SKM-1 (cell line): ENCODE measurements at regions not wholly inside any gene's neighbourhood (a gene's known extent, or its start where the extent isn't known, plus 50 kb on each side); places are given as distances from the start of the nearest gene placed in this dataset.

Experiments used
- DNase-seq: peaks from one replicate; lab custom pipeline; 2025; ENCODE audit not compliant: unreplicated experiment; lab: John Stamatoyannopoulos, UW

DNA sequence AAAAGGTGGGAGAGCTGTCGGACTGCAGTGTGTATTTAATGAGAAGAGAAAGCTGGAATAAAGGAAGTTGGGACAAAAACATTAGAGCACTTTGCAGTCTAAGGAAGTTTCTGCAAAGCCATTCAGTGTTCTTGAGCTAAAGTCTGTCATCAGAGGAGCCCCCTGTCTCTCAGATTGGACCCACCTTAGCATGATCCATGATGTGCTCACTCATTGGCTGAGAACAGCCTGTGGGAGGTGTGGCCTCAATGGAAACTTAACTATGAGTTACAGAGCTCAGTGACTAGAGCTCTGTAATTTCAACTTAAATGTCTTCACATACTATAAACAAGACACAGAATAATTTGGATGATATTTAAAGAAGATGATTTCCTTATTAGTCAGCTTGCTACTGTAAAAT, 437.0 kb downstream of the BTBD3 start:
- no peak for DNase-seq

DNA sequence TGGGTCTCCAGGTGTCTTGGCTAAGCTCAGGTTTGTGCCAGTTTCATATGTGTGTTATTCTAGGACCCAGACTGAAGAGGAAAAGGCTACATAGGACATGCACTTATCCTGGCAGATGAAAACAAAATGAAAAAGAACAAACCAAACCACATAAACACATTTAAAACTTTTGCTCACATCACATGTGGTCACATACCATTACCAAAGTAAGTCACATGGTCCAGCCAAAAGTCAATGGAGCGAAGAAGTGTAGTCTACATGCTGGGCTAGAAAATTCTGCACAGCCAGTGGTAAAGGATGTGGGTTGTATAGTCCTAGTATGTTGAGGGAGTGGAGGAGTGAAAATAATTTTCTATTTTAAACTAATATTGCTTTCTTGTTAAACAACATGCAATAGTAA, 437.5 kb downstream of the BTBD3 start:
- no peak for DNase-seq

DNA sequence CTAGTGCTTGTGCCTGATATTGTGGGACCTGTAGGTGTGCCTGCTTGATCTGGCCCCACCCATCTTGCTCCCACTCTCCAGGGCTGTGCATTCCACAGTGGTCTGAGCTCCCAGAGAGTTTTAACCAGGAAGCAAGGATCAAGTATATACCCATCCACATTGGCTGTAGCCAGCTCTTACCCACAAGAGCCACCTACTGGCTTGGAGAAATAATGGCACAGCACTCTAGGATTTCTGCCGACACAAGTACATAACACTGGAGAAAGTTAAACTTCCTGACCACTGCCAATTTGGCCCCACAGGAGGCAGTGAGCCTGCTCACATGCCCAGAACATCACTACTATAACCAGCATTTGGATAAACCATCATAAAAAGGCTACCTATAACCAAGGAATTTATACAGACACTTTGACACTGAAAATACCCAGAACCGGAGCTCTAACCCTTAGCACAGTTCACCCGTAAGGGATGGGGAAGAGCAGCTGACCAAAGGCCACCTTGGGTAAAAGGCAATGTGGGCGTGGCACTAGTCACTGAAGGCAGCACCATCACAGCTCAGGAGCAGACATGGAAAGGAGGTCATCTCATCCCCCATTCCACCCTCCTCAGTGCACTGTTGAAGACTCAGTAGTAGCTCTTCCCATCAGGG, 440.4 kb downstream of the BTBD3 start:
- DNase-seq, result no peak

DNA sequence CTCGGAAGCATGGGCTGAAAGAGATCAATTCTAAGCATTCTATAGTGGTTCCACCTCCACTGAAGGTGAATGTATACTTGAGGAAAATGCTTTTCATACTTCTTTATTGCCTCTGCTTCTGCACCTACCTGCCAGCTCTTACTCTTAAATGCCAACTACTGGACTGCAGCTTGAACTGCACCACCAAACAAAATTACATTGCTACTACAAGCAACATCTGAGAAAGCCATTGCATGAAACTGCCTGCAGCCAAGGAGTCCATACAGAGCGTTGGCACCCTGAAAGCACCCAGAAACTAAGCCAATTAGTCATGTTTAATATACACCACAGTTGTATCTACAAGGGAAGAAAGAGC, 440.9 kb downstream of the BTBD3 start:
- no peak for DNase-seq

DNA sequence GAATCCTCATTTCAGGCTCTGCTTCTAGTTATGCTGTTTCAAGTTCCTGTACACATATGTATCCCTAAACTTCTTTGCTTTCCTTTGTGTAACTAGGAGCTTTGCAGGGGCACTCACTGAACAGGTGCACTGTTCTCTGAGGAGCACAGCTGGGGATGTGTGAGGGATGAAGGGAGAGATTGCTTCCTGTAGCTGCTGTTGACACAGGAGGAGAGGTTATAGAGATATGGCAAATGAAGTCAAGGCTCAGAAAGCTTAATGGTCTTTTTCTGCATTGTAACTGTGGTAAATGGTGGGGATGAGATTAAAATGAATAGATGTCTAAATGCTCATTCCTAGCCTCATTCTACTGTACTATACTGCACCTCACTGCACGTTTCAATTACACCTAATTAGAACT, 454.3 kb downstream of the BTBD3 start:
- no peak for DNase-seq

DNA sequence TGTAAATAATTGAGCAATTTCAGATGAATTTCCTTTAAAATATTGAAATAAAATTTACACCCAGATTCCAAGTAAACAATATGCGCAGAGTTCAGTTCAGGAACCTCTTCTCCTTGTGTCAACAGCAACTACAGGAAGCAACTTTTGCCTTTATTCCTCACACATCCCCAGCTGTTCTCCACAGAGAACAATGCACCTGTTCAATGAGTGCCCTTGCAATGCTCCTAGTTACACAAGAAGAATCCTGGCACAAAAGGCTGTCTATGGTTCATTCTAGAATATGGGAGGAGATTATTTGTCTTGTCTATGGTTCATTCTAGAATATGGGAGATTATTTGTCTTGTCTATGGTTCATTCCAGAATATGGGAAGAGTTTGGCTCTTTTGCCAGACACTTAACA, 454.9 kb downstream of the BTBD3 start:
- DNase-seq, result no peak

DNA sequence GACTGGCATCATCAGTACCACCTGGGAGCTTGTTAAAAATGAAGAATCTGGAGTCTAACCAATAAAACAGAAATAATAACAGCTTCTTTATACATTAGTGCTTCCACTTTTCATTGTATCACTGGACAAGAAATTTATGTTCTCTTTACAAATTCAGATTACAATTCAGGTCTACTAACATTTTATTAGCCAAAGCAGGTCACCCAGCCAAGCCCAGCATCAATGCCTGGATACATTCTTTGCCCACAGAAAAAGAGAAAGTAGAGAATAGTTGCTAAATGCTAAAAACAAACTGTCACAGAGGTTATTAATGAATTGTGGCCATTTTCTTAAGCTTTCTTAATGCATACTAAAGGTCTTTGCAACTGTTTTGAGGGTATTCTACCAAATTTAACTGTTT, 458.3 kb downstream of the BTBD3 start:
- no peak for DNase-seq

DNA sequence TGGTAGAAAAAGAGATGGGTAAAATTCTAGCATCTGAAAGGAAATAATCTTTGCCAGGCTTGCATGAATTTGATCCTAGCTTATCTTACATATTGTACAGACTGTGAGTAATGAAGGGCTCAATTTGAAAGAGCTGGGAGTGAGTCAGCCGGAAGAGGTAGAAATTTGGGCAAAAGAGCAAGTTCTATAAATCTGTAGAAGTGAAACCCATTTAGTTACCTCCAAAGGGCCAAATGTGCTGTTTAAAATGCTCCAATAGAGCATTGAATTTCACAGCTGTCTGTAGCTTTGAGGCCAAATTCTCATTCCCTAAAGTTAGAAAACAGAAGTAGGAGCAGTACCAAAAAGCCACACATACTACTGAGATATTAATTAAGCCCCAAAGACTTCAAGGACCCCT, 466.1 kb downstream of the BTBD3 start:
- no peak for DNase-seq

DNA sequence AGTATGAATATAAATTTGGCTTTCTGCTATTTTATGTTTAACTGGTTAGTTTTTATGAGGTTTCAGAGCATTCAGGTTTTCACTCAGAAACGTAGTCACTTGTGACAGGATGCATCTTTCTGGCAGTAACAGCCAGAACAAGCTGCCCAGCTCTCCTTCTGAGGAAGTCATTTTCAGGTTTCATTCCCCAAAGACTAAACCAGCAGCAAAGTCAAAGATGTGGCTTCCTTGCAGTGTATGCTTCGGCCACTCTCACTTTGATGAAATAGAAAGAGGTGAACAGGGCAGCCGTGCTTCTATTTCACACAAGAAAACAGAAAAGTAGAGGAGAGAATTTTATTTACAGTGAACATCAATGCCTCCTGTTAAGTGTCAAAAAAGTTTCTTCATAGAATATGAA, 469.1 kb downstream of the BTBD3 start:
- no peak for DNase-seq

DNA sequence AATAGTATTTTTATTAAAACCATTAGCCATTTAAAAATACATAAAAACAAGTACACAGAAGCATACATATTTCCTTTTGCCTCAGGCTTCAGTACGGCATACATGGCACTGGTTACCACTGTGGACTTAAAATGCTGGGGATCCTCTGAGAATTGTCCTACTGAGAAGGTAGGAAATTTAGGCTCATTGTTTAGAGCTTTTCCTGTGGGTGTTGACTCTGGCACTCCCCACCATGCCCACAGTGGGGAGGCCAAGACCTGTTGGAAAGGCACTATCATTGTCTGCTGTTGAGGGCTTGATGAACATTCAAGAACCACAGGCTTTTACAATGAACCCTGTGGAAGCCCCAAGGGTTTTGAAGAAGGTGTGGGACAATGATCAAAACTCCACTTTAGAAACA, 473.4 kb downstream of the BTBD3 start:
- no peak for DNase-seq

DNA sequence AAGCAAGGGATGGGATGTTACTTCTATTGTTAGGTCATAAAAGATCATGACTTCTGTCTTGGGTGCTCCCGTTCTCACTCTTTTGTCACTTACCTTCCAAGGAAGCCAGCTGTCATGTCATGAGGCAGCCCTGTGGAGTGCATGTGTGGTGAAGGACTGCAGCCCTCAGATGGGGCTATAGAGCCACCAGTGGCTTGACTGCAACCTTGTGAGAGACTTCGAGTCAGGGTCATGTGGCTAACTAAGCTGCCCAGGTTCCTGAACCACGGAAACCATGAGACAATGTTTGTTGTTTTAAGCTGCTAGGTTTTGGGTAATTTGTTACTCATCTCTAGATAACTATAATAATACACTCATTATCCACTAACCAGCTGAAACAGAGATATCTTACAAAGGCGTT, 477.1 kb downstream of the BTBD3 start:
- DNase-seq, result no peak

DNA sequence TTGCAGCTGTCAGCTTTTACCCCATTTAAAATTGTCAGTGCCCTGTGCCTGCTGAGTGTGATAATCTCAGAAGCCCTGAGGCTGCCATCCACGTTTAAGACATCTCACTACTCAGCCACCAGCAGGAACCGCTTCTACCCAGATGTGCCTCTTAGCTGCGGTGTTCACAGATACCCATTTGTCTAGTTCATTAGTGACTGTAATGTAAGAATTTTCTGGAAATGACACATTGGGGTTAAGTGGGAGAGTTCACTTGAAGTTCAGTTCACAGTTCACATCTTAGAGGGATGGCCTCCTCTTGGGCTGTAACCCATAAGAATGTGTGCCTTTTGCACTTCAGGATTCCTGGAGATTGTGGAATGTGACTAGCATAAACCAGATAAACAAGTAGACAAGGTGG, 477.7 kb downstream of the BTBD3 start:
- DNase-seq, result no peak

DNA sequence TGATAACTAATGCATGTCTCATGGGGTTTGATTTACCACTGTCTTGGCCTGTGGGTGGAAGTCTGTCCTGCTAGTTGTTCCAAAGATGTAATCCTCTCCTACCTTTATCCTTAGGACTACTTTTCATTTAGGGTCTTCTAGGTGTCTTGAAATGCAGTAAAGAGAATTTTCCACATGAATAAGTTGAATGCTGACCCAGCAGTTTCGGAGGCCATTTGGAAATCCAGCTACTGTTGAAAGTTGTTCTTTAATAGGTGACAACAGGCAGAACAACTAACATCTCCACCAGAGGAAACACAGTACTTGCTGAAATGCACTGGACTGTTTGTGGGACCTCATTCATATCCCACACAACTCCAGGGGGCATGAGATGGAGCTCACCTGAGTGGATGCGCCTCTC, 478.1 kb downstream of the BTBD3 start:
- no peak for DNase-seq

DNA sequence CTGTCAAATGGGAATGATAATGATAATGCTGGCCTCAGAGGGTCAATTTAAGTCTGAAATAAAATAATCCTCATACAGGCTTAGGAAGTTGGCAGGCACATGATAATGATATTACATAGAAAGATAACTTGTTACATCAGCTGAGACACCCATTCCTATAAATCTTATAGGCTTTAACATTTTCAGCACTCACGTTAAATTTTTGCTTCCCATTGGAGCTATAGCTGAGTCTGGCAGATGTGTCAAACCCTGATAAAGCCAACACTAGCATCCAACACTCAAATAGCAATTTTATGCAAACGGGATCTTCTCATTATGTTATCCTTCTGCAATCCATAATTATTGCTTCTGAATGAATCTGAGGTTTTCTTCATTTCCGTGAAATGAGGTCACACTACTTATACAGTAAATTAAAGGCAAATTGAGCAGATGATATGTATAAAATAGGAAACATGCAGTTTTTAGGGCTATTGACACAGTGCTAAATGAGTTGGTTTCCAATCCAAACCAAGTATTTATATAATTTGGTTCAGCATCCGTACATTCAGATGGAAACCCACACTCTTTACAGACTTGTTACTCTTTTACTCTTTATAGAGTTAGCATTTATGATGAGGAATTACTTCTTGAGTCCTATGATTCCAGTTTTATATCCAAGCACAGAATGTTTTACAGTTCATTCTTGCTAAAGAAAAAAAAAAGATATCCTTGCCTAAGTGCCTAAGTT, 481.6 kb downstream of the BTBD3 start:
- DNase-seq, result no peak

DNA sequence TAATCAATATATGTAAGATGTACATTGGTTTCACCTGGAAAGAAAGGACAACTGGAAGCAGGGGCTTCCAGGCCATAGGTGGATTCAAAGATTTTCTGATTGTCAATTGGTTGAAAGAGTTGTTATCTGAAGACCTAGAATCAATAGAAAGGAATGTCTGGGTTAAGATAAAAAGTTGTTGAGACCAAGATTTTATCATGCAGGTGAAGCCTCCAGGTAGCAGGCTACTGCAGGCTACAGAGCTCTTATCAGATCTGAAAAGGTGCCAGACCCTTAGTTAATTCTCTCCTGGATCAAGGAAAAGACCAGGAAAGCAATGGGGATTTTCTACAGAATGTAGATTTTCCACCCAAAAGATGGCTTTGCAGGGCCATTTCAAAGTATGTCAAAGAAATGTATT, 487.2 kb downstream of the BTBD3 start:
- DNase-seq, result no peak

DNA sequence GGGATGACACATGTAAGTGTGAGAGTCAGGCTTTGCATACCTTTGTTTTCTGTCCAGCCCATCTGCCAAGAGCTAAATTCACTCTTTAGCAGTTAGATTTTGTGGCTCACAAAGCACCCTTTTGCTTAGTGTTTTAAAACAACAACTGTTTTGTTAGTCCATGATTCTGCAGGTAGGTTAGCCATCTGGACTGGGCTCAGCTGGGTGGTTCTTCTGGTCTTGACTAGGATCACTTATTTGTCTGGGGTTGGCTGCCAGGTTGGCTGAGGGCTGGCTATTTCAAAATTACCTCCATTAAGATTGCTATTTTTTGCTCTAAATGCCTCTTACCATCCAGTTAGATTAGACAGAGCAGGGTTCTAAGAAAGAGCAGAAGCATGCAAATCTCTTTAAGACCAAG, 489.3 kb downstream of the BTBD3 start:
- no peak for DNase-seq

DNA sequence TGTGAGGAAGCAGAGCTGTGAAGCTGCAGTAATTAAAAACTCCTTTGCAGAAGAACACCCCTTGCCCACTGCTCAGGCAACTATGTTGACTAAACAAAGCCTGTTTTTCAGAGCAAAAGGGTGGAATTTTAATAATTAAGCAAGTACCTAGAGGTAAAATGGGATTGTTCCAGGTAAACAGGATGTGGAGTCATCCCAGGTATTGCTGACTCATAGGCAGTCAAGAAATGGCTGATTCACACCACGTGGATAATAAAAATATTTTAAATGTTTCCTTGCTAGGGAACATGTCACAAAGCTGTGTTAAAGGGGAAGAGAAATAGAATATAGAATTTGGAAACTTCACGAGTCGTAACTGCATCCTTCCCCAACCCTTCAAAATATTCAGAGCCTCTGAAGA, 491.8 kb downstream of the BTBD3 start:
- no peak for DNase-seq

DNA sequence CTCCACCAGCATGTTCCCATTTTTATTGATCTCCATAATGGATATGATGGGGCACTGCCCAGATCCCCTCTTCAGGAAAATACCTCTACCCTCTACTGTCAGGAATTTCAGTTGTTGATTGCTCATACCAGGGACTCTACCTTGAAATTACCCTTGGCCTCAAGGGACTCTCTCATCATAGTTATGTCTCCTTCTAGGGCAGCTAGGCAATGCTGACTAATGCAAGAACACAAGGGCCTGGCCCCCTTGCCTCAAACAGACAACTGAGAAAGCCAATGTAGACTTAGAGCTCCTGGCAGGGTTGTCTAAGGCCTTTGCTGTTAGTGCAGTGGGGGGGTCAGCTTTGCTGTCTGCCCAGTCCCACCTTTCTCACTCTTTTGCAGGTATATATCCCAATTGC, 493.1 kb downstream of the BTBD3 start:
- DNase-seq, result no peak

DNA sequence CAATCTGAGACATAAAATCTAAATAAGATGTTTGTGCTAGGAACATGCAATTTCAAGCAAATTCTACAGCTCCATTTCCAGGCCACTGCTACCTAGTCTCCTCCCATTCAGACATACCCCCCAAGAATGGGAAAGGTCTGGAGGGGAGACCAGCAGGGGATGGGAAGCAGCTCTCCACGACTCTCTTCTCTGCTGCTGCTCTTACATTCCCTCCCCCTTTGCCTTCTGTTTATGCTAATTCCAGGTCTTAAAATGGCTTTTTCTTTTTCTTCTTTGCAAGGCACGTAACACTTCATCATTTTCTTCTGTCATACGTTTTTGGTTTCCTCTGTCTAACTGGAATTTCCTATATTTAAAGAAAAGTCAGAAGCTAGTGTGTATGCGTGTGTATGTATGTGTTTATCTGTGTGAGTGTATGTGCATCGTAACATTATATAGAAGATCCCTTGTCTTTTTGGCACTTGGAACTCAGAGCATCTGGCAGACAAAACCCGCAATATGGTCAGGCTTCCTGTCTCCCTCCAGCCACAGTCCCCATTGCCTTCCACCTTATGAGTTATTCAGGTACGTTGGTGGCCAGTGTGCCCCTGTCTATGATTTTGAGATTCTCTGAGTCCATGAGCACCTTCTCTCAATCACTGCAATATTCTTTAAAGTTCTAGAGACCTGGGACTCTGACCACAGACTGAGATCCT, 493.7 kb downstream of the BTBD3 start:
- DNase-seq, result no peak

DNA sequence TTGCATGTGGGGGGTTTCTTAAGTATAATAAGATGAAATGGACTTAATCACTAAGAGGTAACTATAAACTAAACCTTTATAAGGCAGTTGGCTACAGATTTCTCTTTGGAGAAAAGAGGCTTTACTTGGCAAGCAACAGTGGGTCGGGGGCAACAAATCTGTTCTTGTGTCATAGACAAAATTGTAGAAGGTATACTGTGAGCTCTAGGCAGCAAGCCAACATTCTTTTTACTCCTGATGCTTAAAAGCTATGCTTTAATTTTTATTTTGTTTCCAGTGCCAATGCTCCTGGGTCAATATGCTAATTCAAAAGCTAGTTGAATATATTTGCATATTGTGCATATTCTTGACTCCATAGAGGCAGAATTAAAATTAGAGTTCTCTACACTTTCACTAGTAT, 495.4 kb downstream of the BTBD3 start:
- no peak for DNase-seq

DNA sequence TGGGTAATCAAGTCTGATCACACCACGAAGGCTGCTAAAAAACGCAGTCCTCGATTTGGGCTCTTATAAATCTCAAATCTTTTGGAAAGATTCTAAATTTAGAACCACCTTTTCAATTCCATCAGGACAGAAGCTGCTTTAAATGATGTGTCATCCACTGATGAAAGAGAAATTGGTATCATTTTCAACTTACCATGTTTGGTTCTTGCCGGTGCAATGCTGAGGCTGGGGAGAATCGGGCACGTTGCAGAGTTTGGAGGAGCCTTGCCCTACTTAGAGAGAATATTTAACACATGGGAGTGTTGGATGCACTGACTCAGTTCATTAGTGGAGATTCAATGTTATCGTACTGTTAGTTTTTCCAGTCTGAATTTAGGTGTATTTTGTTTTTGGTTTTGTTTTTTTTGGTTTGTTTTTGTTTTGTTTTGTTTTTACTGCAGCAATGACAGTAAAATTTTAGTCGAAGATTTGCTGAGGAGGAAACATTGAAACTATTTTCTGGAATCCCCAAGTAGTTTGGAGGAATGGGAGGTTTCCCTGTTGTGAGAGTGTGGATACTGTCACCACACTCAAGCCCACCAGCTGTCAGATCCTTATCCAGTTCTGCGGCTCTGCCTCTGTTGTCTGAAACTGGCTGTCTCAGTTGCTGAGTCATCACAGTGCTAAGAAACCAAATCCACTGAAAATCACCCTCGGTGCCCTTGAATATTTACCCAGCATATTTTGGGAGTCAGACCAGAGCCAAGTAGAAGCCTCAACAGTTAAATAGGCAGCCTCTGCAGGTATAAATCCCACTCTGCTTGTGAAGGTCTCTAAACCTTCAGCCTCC, 497.0 kb downstream of the BTBD3 start:
- DNase-seq, result no peak

DNA sequence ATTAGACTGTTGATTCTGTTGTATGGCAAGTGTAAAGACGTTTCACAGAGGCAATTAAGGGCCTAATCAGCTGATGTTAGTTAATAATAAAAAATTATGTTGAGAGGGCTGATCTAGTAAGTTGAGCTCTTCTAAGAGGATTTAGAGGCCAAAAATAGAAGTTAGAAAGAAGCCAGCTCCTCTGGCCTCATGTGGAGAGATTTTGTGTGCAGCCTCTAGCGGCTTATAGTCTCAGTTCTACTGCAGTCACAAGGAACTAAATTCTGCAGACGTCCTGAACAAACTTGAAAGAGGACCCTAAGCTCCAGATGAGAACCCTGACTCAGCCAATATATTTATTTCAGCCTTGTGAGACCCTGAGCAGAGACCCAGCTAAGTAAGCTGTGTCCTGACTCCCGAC, 498.6 kb downstream of the BTBD3 start:
- DNase-seq, result no peak
